K562 (cell line): ENCODE measurements at regions not wholly inside any gene's neighbourhood (a gene's known extent, or its start where the extent isn't known, plus 50 kb on each side); places are given as distances from the start of the nearest gene placed in this dataset.

Experiments used
- CTBP1 ChIP-seq: fragments of 450-650 bp; IDR thresholded peaks from 2 replicates; pipeline ENCODE4 v1.6.1; 2016; ENCODE audit warnings: borderline replicate concordance
- REST ChIP-seq, 2 experiments: fragments of 450-650 bp; formaldehyde crosslinking in 1 of 2; IDR thresholded peaks; 2 replicates each; pipeline versions ENCODE4 v1.4.0 to v1.6.1; 2014 to 2020; ENCODE audit warnings: mild to moderate bottlenecking in 2 of 2, borderline replicate concordance in 1 of 2, low read depth in 1 of 2
- ZBTB17 ChIP-seq: fragments of 450-650 bp; formaldehyde crosslinking; IDR thresholded peaks from 2 replicates; pipeline ENCODE4 v1.4.0; 2020; ENCODE audit warnings: mild to moderate bottlenecking
- ZNF143 ChIP-seq: sonication (generic); formaldehyde crosslinking; IDR thresholded peaks from 2 replicates; pipeline ENCODE4 v1.9.0; 2022; ENCODE audit warnings: mild to moderate bottlenecking, missing genetic modification reagents
- TF ChIP-seq, protein P1 (sequence below): fragments of 250-450 bp; sonication (Bioruptor Pico); IDR thresholded peaks from 2 replicates; pipeline ENCODE4 v1.8.0; 2022; ENCODE audit warnings: moderate library complexity, mild to moderate bottlenecking, inconsistent platforms
- TF ChIP-seq, protein P2 (sequence below): sonication (generic); formaldehyde crosslinking; IDR thresholded peaks from 2 replicates; pipeline ENCODE4 v1.8.0; 2022; ENCODE audit warnings: missing genetic modification reagents, mild to moderate bottlenecking, borderline replicate concordance

DNA sequence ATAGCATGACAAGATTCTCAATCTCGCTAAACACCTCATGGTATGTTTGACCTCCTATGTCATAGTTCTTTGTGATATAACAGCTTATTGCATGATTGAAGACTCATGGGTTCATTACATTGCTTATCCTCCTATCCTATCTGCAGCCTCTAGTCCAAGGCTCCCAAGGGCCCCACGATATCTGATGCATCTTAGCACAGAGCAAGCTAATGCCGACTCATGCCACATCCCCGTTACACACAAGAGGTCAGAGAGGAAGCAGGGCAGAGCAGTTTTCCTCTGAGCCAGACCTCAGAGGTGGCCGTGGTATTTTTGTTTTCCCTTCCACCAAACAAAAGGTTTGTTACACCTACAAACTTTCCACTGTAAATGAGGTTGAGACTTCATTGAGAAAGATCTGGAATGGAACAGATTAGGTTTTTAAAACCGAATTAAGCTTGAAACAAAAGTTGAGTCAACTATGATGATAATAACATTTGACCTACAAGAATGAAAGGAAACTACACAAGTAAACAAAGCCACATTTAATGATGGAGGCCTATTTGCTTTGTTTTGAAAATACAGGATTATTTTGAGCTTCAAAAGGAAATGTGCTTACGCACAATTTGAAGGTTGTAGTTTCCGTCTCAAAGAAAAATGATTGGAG is 133.9 kb upstream of the MYLIP start (continued):
- TF ChIP-seq REST (IDR thresholded peaks at IDR 0.05; ENCODE audit: borderline replicate concordance) (peak; percentile 39; the same call in 1 of the 2 replicates), REST (CRISPR knock-in tag; IDR thresholded peaks at IDR 0.05; ENCODE audit: low read depth) (no peak), ZBTB17 (CRISPR knock-in tag) (peak; percentile 63), ZNF143 (no peak), CTBP1 (peak; percentile 93)
- TF ChIP-seq, protein P1, sequence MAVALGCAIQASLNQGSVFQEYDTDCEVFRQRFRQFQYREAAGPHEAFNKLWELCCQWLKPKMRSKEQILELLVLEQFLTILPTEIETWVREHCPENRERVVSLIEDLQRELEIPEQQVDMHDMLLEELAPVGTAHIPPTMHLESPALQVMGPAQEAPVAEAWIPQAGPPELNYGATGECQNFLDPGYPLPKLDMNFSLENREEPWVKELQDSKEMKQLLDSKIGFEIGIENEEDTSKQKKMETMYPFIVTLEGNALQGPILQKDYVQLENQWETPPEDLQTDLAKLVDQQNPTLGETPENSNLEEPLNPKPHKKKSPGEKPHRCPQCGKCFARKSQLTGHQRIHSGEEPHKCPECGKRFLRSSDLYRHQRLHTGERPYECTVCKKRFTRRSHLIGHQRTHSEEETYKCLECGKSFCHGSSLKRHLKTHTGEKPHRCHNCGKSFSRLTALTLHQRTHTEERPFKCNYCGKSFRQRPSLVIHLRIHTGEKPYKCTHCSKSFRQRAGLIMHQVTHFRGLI (CRISPR knock-in tag): 0 out of 2 replicates have a peak, but pooled peaks have one; percentile 11
- TF ChIP-seq, protein P2, sequence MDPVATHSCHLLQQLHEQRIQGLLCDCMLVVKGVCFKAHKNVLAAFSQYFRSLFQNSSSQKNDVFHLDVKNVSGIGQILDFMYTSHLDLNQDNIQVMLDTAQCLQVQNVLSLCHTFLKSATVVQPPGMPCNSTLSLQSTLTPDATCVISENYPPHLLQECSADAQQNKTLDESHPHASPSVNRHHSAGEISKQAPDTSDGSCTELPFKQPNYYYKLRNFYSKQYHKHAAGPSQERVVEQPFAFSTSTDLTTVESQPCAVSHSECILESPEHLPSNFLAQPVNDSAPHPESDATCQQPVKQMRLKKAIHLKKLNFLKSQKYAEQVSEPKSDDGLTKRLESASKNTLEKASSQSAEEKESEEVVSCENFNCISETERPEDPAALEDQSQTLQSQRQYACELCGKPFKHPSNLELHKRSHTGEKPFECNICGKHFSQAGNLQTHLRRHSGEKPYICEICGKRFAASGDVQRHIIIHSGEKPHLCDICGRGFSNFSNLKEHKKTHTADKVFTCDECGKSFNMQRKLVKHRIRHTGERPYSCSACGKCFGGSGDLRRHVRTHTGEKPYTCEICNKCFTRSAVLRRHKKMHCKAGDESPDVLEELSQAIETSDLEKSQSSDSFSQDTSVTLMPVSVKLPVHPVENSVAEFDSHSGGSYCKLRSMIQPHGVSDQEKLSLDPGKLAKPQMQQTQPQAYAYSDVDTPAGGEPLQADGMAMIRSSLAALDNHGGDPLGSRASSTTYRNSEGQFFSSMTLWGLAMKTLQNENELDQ: no peak
